Astrocyte of the hippocampus (primary cell): ENCODE measurements at regions not wholly inside any gene's neighbourhood (a gene's known extent, or its start where the extent isn't known, plus 50 kb on each side); places are given as distances from the start of the nearest gene placed in this dataset.
"Not testable (repeated sequence)": the region's sequence is repeated elsewhere in the genome, so short reads cannot be mapped to it uniquely, and the experiment has no call there.

Source experiments
- DNase-seq: peaks from one replicate; pipeline ENCODE4 v3.0.0; 2011; ENCODE audit warnings: low read depth, low spot score

DNA sequence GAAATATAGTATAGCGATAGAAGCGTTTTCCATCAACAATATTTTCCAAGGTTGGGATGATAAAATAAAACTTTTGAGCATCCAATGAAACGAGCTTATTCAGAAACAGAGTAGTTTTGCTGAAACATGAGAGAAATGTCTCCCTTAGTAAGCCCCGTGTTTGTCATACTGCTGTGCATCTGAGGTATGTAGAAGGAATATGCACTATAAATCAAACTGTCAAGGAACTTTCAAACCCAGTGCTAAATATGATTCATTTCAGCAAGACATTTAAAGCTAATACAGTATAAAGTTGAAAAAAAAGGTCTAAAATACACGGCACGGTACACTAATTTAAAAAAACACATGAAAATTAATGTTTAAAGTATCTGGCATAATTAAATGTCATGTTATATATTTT lies 546.2 kb downstream of the SLITRK5 start:
- DNase-seq = peak; percentile 3

DNA sequence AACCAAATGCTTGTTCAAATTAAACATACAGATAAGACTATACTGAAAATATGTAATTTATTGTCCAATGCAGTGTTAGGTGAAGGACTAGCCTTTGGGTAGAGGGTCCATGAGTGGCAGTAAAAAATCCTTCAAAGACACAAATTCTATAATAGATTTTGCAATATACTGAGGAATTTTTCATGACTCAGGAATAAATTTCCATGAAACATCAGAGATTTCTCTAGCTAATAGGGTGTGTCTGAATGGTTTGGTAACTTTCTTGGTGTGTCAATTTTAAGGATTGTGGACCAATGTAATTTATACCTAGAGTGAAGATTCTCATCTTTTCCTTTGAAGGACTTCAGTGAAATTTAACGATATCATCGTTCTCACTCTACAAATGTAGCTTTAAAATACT lies 546.7 kb downstream of the SLITRK5 start:
- DNase-seq = no peak

DNA sequence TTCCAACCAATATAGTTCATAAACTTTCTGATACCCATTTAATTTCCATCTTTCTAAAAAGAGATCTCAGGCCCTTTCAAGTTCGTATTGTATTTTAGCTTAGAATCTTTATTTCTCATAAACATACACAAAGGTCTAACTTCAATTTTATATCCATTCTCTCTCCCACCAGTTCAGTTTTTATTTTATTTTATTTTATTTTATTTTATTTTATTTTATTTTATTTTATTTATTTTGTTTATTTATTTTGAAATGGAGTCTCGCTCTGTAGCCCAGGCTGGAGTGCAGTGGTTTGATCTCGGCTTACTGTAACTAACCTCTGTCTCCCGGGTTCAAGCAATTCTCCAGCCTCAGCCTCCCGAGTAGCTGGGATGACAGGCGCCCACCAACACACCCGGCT lies 552.8 kb downstream of the SLITRK5 start:
- DNase-seq = no peak

DNA sequence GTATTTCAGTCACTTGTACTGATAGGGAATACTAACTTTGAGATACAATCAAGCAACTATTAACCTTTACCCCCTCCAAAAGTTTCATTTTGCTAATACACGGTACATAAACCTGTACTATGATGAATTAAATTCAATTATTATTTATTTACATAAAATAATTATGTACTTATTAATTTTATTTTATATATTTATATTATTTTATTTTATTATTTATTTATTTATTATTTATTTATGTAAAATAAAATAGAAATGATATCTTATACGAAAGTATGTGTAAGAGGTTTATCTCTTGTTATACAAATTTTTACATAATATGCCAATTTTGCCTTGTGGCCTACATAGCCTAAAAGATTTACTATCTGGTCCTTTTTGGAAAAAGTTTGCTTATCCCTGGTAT lies 564.3 kb downstream of the SLITRK5 start:
- DNase-seq = no peak

DNA sequence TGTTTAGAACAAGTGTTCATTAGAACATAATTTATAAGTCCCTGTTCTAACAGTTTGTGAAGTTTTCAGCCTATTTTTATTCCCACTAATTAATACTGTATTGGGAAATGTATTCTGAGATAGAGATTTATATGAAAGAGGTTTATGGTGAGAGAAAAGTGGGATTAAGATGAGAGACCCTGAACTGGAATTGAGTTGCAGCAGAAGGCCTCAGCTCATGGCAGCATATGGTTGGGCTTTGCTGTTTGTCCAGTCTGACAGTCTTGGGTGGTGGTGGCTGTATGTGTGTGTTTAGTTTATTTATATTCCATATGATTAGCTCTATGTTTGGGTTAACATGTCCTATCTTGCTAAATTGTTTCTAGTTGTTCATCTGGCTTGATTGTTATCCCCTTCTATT lies 575.1 kb downstream of the SLITRK5 start:
- DNase-seq = no peak

DNA sequence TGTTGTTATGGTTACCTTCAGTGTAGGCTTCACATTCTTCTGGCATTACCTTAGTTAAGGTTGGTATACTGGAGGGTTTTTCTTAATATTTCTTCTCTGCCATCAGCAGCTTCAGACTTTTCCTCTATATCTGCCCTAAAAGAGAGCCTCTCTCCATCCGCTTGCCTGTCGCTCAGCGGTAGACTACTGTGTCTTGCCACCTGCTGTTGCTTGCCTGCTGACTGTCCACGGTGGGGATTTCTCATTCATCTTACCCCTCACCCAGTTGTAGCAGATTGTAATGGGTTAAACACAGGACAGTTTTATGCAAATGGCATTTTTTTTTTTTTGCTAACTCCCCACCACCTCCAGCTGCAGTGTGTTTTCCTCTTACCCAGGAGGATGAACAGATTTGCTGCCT lies 577.2 kb downstream of the SLITRK5 start:
- DNase-seq = no peak

DNA sequence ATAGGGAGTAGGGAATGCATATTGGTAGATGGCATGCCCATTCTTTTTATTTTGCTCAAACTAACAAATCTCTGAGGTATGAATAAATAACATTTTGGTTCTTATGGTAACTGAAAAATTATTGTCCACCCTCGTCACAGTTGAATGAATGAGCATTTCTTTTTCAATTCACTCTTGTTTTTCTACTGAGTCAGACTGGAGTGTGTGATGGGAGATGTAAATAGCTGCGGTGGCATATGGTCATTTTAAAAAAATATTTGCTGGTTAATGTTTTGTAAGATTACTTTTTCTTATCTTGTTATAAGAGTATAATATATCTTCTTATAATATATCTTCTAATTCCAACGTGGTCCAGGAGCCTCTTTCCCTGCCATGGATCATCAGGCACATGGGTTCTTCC lies 586.5 kb downstream of the SLITRK5 start:
- DNase-seq = peak; percentile 3

DNA sequence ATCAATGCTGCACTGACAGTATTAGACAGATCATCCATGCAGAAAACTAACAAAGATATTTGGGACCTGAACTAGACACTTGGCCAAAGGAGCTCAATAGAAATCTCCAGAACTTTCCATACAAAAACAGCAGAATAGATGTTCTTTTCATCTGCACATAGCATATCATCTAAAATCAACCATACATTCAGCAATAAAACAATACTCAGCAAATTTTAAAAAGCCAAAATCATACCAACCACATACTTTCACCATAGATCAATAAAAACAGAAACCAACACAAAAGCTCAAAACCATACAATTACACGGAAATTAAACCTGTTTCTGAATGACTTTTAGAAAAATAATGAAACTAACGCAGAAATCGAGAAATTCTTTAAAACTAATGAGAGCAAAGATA lies 592.6 kb downstream of the SLITRK5 start:
- no peak for DNase-seq

DNA sequence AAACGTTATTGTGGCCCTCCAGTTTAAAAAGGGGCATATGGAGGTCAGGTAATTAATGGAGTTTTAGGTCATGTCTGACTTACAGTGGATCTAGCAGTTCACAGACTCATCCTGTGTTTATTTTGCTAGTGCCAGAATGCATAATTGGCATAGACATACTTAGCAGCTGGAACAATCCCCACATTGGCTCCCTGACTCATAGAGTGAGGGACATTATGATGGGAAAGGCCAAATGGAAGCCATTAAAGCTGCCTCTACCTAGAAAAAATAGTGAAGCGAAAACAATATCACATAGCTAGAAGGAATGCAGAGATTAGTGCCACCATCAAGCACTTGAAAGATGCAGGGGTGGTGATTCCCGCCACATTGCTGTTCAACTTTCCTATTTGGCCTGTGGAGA lies 610.7 kb downstream of the SLITRK5 start:
- DNase-seq = peak; percentile 9

DNA sequence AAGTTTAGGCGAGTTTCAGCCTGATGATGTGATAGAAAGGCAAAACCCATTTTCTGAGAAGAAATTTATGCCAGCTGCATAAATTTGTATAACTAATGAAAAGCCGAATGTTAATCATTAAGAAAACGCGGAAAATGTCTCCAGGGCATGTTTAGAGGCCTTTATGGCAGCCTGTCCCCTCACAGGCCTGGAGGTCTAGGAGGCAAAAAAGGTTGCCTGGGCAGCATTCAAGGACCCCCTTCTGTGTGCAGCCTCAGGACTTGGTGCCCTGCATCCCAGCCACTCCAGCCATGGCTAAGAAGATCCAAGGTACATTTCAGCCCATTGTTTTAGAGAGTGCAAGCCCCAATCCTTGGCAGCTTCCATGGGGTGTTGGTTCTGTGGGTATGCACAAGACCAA lies 614.2 kb downstream of the SLITRK5 start:
- no peak for DNase-seq

DNA sequence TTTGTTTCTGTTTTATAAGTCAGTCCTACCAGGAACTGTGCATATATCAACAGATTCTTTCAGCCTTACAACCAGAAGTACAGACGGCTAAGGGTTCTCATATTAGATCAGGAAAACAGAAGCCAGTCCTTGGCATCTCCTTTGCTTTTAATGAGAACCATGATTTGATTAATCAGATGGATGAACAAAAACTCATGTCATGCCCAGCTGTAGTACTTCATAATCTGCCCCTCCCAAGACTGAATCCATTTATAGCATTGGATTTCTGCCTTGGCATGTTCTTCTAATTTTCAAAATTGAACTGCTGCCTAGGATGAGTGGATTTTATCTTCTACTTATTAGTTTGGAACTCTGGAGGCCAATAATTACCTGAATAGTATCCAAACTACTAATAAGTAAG lies 617.2 kb downstream of the SLITRK5 start:
- DNase-seq = no peak

DNA sequence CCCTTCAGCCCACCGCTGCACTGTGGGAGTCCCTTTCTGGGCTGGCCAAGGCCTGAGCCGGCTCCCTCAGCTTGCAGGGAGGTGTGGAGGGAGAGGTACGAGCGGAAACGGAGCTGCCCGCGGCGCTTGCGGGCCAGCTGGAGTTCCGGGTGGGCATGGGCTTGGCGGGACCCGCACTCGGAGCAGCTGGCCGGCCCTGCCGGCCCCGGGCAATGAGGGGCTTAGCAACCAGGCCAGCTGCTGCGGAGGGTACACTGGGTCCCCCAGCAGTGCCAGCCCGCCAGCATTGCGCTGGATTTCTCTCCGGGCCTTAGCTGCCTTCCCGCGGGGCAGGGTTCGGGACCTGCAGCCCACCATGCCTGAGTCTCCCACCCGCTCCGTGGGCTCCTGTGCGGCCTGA lies 620.6 kb downstream of the SLITRK5 start:
- DNase-seq = not testable (repeated sequence)

DNA sequence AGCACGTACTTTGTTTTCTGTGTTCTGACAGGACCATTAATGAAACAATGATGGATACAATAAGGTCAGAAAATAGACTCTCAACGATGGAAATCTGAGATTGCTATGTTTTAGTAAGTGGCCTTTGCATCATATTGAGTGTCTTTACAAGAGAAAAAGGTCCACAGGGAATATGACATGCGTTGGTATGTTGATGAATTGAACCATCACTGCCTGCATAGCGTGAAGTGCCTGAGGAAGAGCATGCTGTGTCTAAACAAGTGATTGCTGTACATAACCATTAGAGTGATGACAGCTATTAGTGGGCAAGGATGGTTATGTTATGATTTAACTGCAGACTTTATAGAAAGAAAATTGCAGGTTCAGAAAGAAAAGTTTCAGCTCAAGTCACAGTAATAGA lies 623.2 kb downstream of the SLITRK5 start:
- no peak for DNase-seq

DNA sequence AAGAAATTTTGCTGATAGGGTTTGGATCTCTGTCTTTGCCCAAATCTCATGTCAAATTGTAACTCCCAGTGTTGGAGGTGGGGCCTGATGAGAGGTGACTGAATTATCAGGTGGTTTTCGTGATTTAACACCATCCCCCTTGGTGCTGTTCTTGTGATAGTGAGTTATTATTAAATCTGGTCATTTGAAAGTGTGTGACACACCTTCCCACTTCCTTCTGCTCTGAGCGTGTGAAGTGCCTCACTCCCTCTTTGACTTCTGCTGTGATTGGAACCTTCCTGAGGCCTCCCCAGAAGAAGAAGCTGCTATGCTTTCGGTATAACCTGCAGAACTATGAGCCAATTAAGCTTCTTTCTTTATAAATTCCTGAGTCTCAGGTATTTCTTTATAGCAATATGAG lies 632.0 kb downstream of the SLITRK5 start:
- no peak for DNase-seq

DNA sequence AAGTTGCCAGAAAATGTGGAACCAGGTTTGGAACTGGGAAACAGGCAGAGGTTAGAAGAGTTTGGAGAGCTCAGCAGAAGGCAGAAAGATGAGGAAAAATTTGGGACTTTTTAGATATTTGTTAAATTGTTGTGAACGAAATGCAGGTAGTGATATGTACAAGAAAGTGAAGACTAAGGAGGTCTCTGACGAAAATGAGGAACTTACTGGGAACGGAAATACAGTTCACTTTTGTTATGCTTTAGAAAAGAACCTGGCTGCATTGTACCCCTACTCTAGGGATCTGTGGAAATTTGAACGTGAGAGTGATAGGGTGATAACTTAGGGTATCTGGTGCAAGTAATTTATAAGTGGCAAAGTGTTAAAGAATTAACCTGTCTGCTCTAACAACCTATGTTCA lies 632.4 kb downstream of the SLITRK5 start:
- no peak for DNase-seq

DNA sequence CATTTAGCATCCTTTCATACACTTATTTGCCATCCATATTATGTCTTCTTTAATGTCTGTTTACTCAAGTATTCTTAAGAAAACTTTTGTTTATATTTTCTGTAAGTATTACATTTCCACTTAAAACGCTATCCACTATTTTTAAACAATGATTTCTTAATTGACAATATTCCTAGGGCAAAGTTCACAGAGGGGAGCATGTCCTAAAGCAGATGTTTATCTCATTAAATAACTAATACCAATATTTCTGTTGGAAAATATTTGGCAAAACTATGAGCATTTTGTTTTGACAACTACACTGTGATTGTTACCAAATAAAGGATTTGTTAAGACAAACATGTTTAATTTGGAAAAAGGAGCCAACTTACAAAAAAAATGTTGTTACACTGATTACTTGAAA lies 643.3 kb downstream of the SLITRK5 start:
- DNase-seq = no peak

DNA sequence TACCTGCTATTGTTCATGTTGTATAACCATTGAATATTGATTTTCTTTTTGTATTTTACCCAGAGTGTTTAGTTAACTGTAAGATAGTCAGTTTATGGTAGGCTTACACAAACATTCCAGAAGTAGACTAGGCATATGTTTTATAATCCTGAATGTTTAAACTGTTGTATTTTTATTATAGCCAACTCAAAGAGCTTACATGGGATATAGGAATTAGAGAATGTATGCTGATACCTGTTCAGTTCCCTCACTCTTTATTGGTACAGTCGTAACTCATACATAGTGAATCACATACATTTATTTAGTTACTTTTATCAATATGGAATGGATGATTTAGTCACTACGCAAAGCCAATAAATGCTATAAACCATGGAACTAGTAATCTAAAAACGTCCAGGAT lies 657.9 kb downstream of the SLITRK5 start:
- no peak for DNase-seq

DNA sequence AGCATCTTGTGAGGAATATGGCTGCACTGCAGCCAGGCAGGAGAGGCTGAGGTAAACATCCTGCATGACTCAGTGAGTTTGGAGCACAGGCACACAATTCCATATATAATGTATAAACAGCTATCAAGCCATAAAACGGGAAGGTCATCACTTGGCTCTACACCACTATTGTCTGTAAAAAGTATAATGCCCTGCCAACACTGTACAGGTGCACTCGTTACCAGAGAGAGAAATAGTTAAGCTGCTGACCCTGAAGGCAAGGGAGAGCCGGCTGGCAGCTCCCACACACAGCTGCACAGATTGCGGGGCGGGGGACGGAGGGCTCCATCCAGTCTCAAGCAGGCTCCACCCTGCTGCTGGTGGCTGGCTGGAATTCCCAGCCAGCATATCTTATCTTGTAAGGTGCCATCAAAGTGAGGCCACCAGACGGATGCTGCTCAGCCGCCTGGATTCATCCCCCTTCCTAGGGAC lies 668.1 kb downstream of the SLITRK5 start:
- no peak for DNase-seq

DNA sequence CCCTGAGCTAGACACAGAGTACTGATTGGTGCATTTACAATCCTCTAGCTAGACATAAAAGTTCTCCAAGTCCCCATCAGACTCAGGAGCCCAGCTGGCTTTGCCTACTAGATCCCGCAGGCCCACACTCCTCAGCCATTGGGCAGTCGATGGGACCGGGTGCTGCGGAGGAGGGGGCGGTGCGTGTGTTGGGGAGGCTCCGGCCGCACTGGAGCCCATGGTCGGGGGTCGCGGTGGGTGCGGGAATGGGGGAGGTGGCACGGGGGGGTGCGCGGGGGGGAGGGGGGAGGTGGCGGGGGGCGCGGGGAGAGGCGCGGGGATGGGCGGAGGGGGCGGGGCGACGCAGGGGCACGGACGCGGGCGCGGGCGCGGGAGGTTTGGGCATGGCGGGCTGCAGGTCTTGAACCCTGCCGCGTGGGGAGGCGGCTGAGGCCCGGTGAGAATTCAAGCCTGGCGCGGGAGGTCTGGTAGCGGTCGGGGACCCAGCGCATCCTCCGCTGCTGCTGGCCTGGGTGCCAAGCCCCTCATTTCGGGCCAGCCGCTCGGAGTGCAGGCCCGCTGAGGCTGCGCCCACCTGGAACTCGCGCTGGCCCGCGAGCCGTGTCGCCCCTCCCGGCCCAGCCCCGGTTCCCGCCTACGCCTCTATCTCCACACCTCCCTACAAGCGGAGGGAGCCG lies 674.1 kb downstream of the SLITRK5 start:
- no peak for DNase-seq

DNA sequence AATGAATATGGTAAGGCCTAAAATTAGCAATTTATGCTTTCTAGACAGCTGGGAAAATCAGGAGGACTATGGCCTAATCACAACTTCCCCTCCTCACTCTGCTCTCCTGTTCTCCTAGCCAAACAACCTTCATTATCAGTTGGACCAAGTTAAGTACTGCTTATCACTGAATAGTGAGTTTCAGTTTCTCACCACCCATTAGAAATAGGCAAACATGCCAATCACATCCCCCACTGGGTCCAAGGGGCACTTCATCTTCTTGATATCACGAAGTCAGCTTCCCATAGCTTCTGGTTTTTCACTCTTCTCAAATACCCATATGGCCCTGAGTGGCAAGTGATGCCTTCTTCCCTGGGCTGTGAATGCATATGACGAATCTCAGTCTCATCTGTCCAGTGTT lies 689.6 kb downstream of the SLITRK5 start:
- no peak for DNase-seq

DNA sequence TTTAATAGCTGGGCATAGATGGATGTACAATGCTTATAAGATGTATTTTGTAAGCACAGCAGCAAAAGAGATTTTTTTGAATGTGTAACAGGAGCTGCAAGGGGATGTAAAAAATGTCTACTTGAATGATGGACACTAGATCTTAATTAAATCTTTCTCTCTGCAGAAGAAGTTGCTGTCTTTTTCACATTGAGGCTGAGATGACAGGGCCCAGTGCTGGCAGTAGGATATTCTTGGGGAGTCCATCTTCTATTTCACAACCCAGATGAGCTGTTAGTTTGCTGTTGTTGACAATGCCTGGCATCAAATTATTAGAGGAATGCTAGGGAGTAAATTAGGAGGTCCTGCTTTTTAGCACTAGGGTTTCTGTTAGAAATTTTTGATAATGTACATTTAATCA lies 698.7 kb downstream of the SLITRK5 start:
- no peak for DNase-seq

DNA sequence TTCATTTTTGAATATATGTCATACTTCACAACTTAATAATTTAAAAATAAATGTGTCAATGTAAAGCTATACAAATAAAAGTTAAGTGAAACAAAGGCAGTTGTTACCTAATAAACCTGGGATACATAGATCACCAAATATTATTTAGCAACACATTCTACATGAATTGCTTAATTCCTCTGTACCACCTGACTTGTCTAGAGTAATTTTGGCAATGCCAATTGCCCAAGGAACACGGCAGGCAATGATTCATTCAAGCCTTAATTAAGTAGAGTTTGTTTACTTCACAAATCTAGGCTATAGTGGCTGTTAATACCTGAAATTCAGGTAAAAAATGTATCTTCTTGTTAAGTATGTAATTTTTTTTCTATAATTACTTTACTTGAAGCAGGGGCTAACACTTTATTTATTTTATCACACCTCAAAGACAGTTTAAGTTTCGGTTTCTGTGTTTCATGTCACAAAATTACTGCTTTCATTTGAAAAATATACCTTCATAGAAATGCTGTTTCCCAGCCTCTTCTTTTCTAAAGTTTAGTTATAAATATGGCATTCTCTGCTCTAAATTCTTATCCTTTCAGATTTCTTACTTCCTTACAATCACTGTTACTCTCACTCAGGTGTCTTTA lies 705.7 kb downstream of the SLITRK5 start:
- DNase-seq = no peak

DNA sequence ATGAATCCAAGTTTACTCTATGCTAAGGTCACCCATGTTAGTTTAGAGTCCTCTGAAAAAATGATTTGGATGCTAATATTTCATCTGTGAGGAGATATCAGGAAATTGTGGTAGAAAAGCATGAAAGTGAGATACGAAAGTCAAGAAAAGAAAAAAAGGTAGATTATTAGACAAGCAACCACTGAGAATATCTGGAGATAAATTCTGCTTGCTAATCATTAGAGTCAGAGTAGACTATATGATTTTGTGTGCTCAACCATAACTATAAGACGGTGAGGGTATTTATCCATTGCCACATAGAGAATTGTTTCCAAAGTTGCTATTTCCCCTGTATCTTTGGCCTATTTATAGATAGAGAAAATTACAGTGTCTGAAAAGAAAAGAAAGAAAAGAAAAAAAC lies 706.7 kb downstream of the SLITRK5 start:
- no peak for DNase-seq

DNA sequence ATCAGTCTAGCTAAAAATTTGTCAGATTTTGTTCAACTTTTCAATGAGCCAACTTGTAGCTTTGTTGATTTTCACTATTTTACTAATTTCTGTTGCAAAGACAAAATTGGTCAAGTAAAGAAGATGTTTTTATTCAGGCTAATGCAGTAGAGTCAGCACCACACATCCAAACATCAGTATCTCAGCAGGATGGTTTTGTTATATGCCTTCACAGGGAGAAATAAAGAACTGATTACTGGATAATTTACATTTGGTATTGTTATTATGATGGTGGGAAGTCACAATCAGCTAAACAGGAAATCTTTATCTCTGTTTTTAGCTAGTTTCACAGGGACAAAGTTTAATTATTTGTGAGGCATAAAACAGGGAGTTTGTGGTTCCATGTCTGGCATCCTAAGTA lies 713.4 kb downstream of the SLITRK5 start:
- no peak for DNase-seq
